GM21526 (cell line): ENCODE measurements at regions not wholly inside any gene's neighbourhood (a gene's known extent, or its start where the extent isn't known, plus 50 kb on each side); places are given as distances from the start of the nearest gene placed in this dataset.
"Not testable (repeated sequence)": the region's sequence is repeated elsewhere in the genome, so short reads cannot be mapped to it uniquely, and the experiment has no call there.

Source experiments
- ATAC-seq: cut with Tn5 transposase; IDR thresholded peaks from one replicate; pipeline ENCODE4 v1.9.1; 2021; ENCODE audit warnings: moderate library complexity; ENCODE audit not compliant: unreplicated experiment, low FRiP score

GRCh38 chr6:115000736-115001135, 657.9 kb upstream of the HS3ST5 start:
- no peak for ATAC-seq

- no peak for ATAC-seq
Measured at GRCh38 chr6:114998492-114998891, 655.7 kb upstream of the HS3ST5 start.

- ATAC-seq, result peak; percentile 69
Measured at GRCh38 chr6:114997813-114998292, 655.0 kb upstream of the HS3ST5 start.

GRCh38 chr6:114995526-114995925, 652.7 kb upstream of the HS3ST5 start:
- no peak for ATAC-seq

GRCh38 chr6:114989279-114989964, 646.6 kb upstream of the HS3ST5 start:
- ATAC-seq, result peak; percentile 98

- ATAC-seq, result no peak
Measured at GRCh38 chr6:114987281-114987680, 644.5 kb upstream of the HS3ST5 start.

GRCh38 chr6:114955363-114955762, 612.5 kb upstream of the HS3ST5 start:
- ATAC-seq, result no peak

GRCh38 chr6:114952229-114952628, 609.4 kb upstream of the HS3ST5 start:
- no peak for ATAC-seq

- no peak for ATAC-seq
Measured at GRCh38 chr6:114945392-114945791, 602.6 kb upstream of the HS3ST5 start.

GRCh38 chr6:114941078-114941477, 598.3 kb upstream of the HS3ST5 start:
- no peak for ATAC-seq

- no peak for ATAC-seq
Measured at GRCh38 chr6:114940181-114940580, 597.4 kb upstream of the HS3ST5 start.

- no peak for ATAC-seq
Measured at GRCh38 chr6:114939630-114940029, 596.8 kb upstream of the HS3ST5 start.

- ATAC-seq, result no peak
Measured at GRCh38 chr6:114936080-114936479, 593.3 kb upstream of the HS3ST5 start.

- no peak for ATAC-seq
Measured at GRCh38 chr6:114934079-114934478, 591.3 kb upstream of the HS3ST5 start.

GRCh38 chr6:114928731-114929130, 585.9 kb upstream of the HS3ST5 start:
- not testable (repeated sequence) for ATAC-seq

- ATAC-seq, result no peak
Measured at GRCh38 chr6:114906096-114906495, 563.3 kb upstream of the HS3ST5 start.

GRCh38 chr6:114897536-114897935, 554.7 kb upstream of the HS3ST5 start:
- no peak for ATAC-seq

- no peak for ATAC-seq
Measured at GRCh38 chr6:114892211-114892610, 549.4 kb upstream of the HS3ST5 start.

GRCh38 chr6:114888241-114888640, 545.4 kb upstream of the HS3ST5 start:
- ATAC-seq, result no peak

GRCh38 chr6:114886670-114887436, 544.0 kb upstream of the HS3ST5 start:
- ATAC-seq, result no peak

- ATAC-seq, result no peak
Measured at GRCh38 chr6:114879693-114880092, 536.9 kb upstream of the HS3ST5 start.

GRCh38 chr6:114878091-114878490, 535.3 kb upstream of the HS3ST5 start:
- no peak for ATAC-seq
